HG03520 (cell line): ENCODE measurements at regions not wholly inside any gene's neighbourhood (a gene's known extent, or its start where the extent isn't known, plus 50 kb on each side); places are given as distances from the start of the nearest gene placed in this dataset.

ENCODE experiments used
- ATAC-seq: cut with Tn5 transposase; IDR thresholded peaks from one replicate; pipeline ENCODE4 v1.9.1; 2021; ENCODE audit warnings: mild to moderate bottlenecking, moderate library complexity; ENCODE audit not compliant: unreplicated experiment

- no peak for ATAC-seq
These were observed 104.2 kb upstream of the TMEM72 start for GRCh38 chr10:44806950-44807349.

GRCh38 chr10:44807451-44807850, 103.7 kb upstream of the TMEM72 start:
- no peak for ATAC-seq

GRCh38 chr10:44809647-44810046, 101.5 kb upstream of the TMEM72 start:
- no peak for ATAC-seq

- no peak for ATAC-seq
These were observed 100.1 kb upstream of the TMEM72 start for GRCh38 chr10:44811072-44811471.

GRCh38 chr10:44813201-44813600, 97.9 kb upstream of the TMEM72 start:
- ATAC-seq, result no peak

- no peak for ATAC-seq
These were observed 96.2 kb upstream of the TMEM72 start for GRCh38 chr10:44814929-44815328.

GRCh38 chr10:44818041-44818649, 93.0 kb upstream of the TMEM72 start:
- no peak for ATAC-seq

GRCh38 chr10:44818701-44819127, 92.4 kb upstream of the TMEM72 start:
- ATAC-seq, result no peak

GRCh38 chr10:44820094-44820493, 91.0 kb upstream of the TMEM72 start:
- ATAC-seq, result no peak

GRCh38 chr10:44821290-44821689, 89.8 kb upstream of the TMEM72 start:
- ATAC-seq, result no peak

- no peak for ATAC-seq
These were observed 88.8 kb upstream of the TMEM72 start for GRCh38 chr10:44822349-44822748.

GRCh38 chr10:44822966-44823365, 88.2 kb upstream of the TMEM72 start:
- ATAC-seq, result no peak

- no peak for ATAC-seq
These were observed 86.5 kb upstream of the TMEM72 start for GRCh38 chr10:44824607-44825006.

- no peak for ATAC-seq
These were observed 83.6 kb upstream of the TMEM72 start for GRCh38 chr10:44827431-44828006.

GRCh38 chr10:44828508-44829142, 82.5 kb upstream of the TMEM72 start:
- no peak for ATAC-seq

GRCh38 chr10:44829426-44829825, 81.7 kb upstream of the TMEM72 start:
- no peak for ATAC-seq

- ATAC-seq, result no peak
These were observed 81.1 kb upstream of the TMEM72 start for GRCh38 chr10:44830022-44830421.

- ATAC-seq, result no peak
These were observed 79.6 kb upstream of the TMEM72 start for GRCh38 chr10:44831581-44831980.

- ATAC-seq, result no peak
These were observed 78.3 kb upstream of the TMEM72 start for GRCh38 chr10:44832595-44833390.

- no peak for ATAC-seq
These were observed 77.0 kb upstream of the TMEM72 start for GRCh38 chr10:44834131-44834530.

GRCh38 chr10:44835300-44835699, 75.8 kb upstream of the TMEM72 start:
- no peak for ATAC-seq

GRCh38 chr10:44843484-44843883, 67.7 kb upstream of the TMEM72 start:
- no peak for ATAC-seq
